Retina (tissue), 1 donor: ENCODE measurements at regions not wholly inside any gene's neighbourhood (a gene's known extent, or its start where the extent isn't known, plus 50 kb on each side); places are given as distances from the start of the nearest gene placed in this dataset.

Experiments
- DNase-seq: peaks from one replicate; pipeline ENCODE4 v3.0.0-alpha.2; 2016

DNA sequence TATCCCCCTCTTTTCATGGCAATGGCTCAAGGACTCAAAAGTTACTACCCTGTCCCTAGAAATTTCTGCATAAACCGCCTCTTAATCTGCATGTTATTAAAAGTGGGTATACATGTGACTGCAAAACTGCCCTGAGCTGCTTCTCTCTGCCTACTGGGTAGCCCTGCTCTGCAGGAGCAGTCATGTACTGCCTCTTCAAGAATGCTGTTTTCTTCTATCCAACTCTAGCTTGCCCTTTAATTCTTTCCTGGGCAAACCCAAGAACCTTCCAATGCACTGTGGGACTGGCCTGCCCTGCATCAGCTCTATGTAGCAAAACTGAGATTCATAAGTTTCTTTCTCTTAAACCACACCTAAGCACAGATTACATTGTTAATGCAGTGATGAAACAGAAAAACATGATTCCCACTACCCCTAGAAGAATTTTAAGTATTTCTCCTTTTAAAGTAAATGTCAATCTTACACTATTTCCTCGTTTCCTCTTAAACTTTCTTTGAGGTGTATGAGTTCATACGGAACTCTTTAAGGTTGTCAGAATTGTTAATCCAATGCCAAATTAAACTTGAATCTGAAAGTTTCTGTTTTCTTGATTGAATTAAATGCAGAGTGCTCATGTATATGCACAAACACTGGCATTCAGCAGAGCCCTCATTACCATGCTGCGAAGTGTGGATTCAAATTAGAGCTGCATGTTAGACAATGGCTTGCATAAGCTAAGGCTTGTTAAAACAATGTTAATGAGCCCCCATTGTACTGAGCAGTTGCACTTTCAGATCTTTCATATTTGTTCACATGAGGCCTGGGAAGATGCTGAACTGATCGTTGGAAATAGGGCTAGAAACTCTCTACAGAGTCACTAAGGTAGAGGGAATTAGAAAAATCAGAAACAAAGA lies 669.9 kb upstream of the PCDH20 start:
- DNase-seq: peak; percentile 32

GRCh38 chr13:62084728-62085127 lies 669.1 kb upstream of the PCDH20 start:
- DNase-seq: no peak

GRCh38 chr13:62067821-62068220 lies 652.2 kb upstream of the PCDH20 start:
- no peak for DNase-seq

GRCh38 chr13:62065016-62065415 lies 649.4 kb upstream of the PCDH20 start:
- no peak for DNase-seq

GRCh38 chr13:62061751-62062150 lies 646.1 kb upstream of the PCDH20 start:
- DNase-seq: no peak

- DNase-seq: no peak
Observed at GRCh38 chr13:62060570-62060969, 644.9 kb upstream of the PCDH20 start.

DNA sequence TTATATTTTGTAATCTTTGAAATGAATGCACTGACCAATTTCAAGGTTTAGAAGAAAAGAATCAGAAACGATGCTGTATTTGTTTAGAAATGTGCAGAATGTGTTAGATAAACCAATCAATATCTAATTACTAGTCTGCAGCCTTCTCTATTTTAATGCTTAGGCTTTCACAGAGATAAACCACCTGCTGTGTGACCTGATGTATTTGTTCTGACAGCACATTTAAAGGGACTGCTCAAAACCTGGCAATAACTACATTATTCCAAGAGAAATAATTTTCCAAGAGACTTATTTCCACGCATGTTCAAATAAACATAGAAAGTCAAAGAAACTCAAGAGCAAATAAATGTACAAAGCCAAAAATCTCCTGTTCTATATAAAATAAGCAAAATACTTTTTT lies 641.6 kb upstream of the PCDH20 start:
- DNase-seq: peak; percentile 66

GRCh38 chr13:62049992-62050391 lies 634.3 kb upstream of the PCDH20 start:
- no peak for DNase-seq

DNA sequence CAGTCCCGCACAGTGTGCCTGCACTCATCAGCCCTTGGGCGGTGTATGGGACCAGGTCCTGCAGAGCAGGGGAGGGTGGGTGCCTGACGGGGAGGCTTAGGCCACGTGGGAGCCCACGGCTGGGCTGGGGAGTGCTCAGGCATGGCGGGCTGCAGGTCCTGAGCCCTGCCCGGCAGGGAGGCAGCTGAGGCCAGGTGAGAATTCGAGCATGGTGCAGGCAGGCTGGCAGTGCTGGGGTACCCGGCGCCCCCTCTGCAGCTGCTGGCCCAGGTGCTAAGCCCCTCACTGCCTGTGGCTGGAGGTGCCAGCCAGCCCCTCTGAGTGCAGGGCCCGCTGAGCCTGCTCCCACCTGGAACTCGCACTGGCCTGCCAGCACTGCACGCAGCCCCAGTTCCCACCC lies 630.9 kb upstream of the PCDH20 start:
- no peak for DNase-seq

GRCh38 chr13:62043600-62043999 lies 628.0 kb upstream of the PCDH20 start:
- no peak for DNase-seq

DNA sequence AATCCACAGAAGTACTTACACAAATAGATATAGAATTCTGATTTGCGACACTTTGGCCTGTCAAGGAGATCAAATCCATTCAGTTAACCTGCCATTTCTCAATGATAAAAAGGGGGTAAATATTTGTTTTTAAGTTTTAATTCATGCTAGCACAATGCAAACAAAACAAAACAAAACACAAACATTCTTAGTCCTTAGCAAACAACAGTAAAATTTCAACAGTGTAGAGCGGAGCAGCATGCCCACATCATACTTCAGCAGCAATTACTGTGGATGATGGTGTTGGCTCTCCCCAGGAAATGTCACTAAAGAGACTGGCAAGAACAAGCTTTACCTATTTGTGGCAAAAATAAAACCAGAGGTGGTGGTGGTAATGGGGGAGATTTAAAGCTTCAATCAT lies 625.2 kb upstream of the PCDH20 start:
- DNase-seq: no peak

GRCh38 chr13:62040078-62040477 lies 624.4 kb upstream of the PCDH20 start:
- no peak for DNase-seq

DNA sequence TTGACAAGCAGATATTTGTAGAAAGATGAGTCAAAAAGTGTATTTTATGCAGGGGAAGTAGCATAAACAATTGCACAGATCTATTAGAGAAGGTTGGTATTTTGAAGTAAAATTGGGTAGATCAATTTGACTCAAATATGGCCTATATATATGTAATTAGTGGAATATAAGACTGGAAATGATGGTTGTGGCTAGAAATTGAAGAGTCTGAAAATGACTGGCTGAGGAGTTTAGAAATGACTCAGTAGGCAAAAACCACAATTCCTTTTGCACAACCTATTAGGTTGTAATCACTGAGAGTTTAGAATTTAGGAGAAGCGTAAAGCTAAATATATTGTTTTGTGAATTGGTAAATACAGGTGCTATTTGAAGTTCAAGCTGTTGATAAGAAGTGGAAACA lies 622.6 kb upstream of the PCDH20 start:
- DNase-seq: no peak

DNA sequence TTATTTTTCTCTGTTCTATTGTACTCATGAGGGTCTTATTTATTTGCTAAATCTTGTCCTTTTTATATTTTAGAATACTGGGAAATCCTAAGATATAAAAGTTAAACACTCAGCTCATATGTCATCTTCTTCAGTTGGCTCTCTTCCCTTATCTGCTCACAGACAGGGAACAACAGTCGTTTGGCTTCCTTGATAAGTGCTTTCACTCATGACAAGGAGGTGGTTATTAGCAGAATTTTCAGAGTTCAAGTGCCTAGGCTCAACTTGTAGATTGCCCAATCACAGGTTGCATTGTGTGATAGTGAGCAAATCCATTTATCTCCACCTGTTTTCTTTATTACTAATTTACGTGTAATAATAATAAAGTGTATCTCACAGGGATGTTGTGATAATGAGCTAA lies 620.3 kb upstream of the PCDH20 start:
- no peak for DNase-seq

GRCh38 chr13:62033934-62034333 lies 618.3 kb upstream of the PCDH20 start:
- no peak for DNase-seq

DNA sequence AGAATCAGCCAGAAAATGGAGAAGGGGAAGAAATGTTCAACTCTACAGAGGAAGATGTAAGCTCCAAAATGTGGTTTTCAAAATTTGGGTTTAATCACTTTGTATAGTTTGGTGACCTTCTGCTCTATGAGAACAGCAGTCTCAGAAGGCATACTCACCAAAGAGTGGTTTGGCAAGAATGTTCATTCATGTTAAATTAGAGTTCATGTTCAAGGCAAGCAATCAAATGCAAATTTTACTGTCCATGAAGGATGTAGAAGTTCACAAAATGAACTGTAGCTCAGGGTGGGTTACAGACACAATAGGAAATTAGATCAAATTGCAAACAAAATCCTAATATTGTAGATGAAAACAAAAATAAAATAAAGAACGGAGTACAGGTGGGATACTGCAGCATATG lies 606.7 kb upstream of the PCDH20 start:
- DNase-seq: no peak

GRCh38 chr13:62019858-62020257 lies 604.2 kb upstream of the PCDH20 start:
- no peak for DNase-seq

- DNase-seq: peak; percentile 74
Observed at GRCh38 chr13:62014299-62014698, 598.6 kb upstream of the PCDH20 start.

- no peak for DNase-seq
Observed at GRCh38 chr13:62003452-62003851, 587.8 kb upstream of the PCDH20 start.

GRCh38 chr13:61994174-61994573 lies 578.5 kb upstream of the PCDH20 start:
- DNase-seq: no peak

GRCh38 chr13:61989978-61990377 lies 574.3 kb upstream of the PCDH20 start:
- no peak for DNase-seq

DNA sequence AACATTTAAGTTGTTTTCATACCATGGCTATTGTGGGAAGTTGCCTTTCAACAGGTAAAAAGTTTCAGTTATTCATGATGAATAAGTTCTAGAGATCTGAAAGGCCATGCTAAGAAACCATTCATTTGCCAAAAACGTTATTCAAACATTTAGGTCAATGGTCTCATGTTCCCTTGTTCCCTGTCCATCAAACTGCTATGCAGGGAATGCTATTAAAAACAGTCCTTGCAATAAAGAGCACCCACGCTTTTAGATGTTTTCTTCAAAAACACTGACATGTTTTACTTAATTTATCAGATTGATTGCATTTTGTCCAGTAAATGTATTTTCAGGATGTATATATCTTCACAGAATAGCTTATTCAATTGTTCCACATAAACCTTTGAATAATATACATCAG lies 573.2 kb upstream of the PCDH20 start:
- DNase-seq: no peak

GRCh38 chr13:61975001-61975400 lies 559.4 kb upstream of the PCDH20 start:
- DNase-seq: no peak

GRCh38 chr13:61965756-61966155 lies 550.1 kb upstream of the PCDH20 start:
- no peak for DNase-seq

DNA sequence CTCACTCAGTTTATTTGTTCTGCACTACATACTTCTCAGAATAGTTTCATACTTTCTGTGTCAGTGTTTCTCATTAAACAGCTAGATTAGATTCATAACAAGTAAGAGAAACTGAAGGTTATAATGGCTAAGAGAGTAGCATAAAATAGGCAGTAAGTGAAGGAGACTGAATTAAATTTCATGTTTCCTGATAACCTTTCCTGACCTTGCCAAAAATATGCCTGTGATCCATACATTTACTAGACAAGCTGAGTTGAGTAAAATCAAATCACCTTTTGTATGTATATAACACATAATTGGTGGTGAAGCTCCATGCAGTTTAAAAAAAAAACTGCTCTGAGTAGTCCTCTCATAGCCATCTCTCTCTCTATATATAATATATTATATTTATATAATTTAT lies 545.3 kb upstream of the PCDH20 start:
- no peak for DNase-seq
